KMS-11 (cell line): ENCODE measurements at regions not wholly inside any gene's neighbourhood (a gene's known extent, or its start where the extent isn't known, plus 50 kb on each side); places are given as distances from the start of the nearest gene placed in this dataset.

Experiments
- H2AFZ ChIP-seq: fragments of 200-600 bp; sonication (generic); 2 replicates; pipeline ENCODE4 v1.6.1; 2016; ENCODE audit warnings: antibody characterized with exemption, mixed run types, low read depth
- H3K27ac ChIP-seq: fragments of 200-600 bp; sonication (generic); 2 replicates; pipeline ENCODE4 v1.6.1; 2016; ENCODE audit warnings: mild to moderate bottlenecking, mixed run types
- H3K27me3 ChIP-seq: fragments of 200-600 bp; sonication (generic); 2 replicates; pipeline ENCODE4 v1.6.1; 2017; ENCODE audit warnings: mild to moderate bottlenecking, low read depth, mixed run types, moderate library complexity; ENCODE audit not compliant: insufficient read depth
- H3K36me3 ChIP-seq: fragments of 200-600 bp; sonication (generic); 2 replicates; pipeline ENCODE4 v1.6.1; 2017; ENCODE audit warnings: mild to moderate bottlenecking, mixed run types; ENCODE audit not compliant: insufficient read depth
- H3K4me1 ChIP-seq: fragments of 200-600 bp; sonication (generic); 2 replicates; pipeline ENCODE4 v1.6.1; 2016; ENCODE audit warnings: mild to moderate bottlenecking, low read depth, mixed run types; ENCODE audit not compliant: poor library complexity, severe bottlenecking
- H3K4me2 ChIP-seq: fragments of 200-600 bp; sonication (generic); 2 replicates; pipeline ENCODE4 v1.7.0; 2016; ENCODE audit warnings: mild to moderate bottlenecking, mixed run types
- H3K4me3 ChIP-seq: fragments of 200-600 bp; sonication (generic); IDR thresholded peaks from 2 replicates; pipeline ENCODE4 v1.6.1; 2017; ENCODE audit warnings: low read depth, low read length, mixed read lengths; ENCODE audit not compliant: insufficient read depth
- H3K79me2 ChIP-seq: fragments of 200-600 bp; sonication (generic); 2 replicates; pipeline ENCODE4 v1.6.1; 2016; ENCODE audit warnings: low read depth, mixed run types; ENCODE audit not compliant: insufficient read depth
- H3K9ac ChIP-seq: fragments of 200-600 bp; sonication (generic); 2 replicates; pipeline ENCODE4 v1.6.1; 2016; ENCODE audit warnings: mild to moderate bottlenecking, mixed run types
- H4K20me1 ChIP-seq: fragments of 200-600 bp; sonication (generic); 2 replicates; pipeline ENCODE4 v1.6.1; 2016; ENCODE audit warnings: mild to moderate bottlenecking, mixed run types; ENCODE audit not compliant: insufficient read depth
- CTCF ChIP-seq: fragments of 200-600 bp; sonication (generic); conservative IDR thresholded peaks from 2 replicates; pipeline ENCODE4 v1.6.1; 2017; ENCODE audit warnings: low read depth, mild to moderate bottlenecking, antibody characterized with exemption, low read length, moderate library complexity, mixed read lengths

GRCh38 chr3:174336784-174337183 is 522.4 kb upstream of the NAALADL2 start:
- Histone ChIP-seq H3K27me3 (no peaks in the 10 kb centered on the region), H3K4me1 (no peaks in the 10 kb centered on the region), H3K79me2 (no peaks in the 10 kb centered on the region), H3K36me3 (no peaks in the 10 kb centered on the region), H2AFZ (no peak overlapping the region), H3K4me3 (no peak overlapping the region), H3K4me2 (no peak overlapping the region), H3K27ac (no peak overlapping the region), H4K20me1 (no peaks in the 10 kb centered on the region), H3K9ac (no peak overlapping the region)
- no peak for TF ChIP-seq CTCF

DNA sequence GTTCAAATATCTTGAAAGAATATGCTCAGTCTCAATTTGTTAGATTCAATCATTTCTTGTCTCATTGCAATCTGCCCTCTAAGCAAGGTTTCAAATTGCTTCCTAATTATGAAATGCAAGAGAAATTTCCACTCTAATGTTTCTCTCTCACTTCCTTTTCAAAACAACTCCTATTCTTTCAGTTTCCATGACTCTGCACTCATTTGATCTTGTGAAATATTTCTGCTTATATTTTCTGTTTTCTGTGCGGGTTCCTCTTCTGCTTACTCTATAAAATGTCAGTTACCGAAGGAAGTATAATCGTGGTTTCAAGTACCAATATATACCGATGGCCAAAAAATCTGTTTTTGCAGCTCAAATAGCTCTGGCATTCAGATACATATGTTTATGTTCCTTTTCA is 521.9 kb upstream of the NAALADL2 start:
- Histone ChIP-seq H2AFZ (no peak overlapping the region), H4K20me1 (no peaks in the 10 kb centered on the region), H3K4me3 (no peak overlapping the region), H3K79me2 (no peaks in the 10 kb centered on the region), H3K9ac (no peak overlapping the region), H3K27ac (no peak overlapping the region), H3K36me3 (no peaks in the 10 kb centered on the region), H3K4me1 (no peaks in the 10 kb centered on the region), H3K27me3 (no peaks in the 10 kb centered on the region), H3K4me2 (no peak overlapping the region)
- no peak for TF ChIP-seq CTCF

- H2AFZ ChIP-seq: no peak overlapping the region
- no peak overlapping the region for H3K4me2 ChIP-seq
- no peaks in the 10 kb centered on the region for H3K4me1 ChIP-seq
- H4K20me1 ChIP-seq: no peaks in the 10 kb centered on the region
- H3K4me3 ChIP-seq: no peak overlapping the region
- H3K36me3 ChIP-seq: no peaks in the 10 kb centered on the region
- no peaks in the 10 kb centered on the region for H3K79me2 ChIP-seq
- no peak for TF ChIP-seq CTCF
- no peaks in the 10 kb centered on the region for H3K27me3 ChIP-seq
- no peak overlapping the region for H3K27ac ChIP-seq
- H3K9ac ChIP-seq: no peak overlapping the region
These were observed 518.2 kb upstream of the NAALADL2 start for GRCh38 chr3:174340624-174341587.

GRCh38 chr3:174342171-174342570 is 517.0 kb upstream of the NAALADL2 start:
- no peak overlapping the region for H3K4me3 ChIP-seq
- H3K27ac ChIP-seq: no peak overlapping the region
- H3K4me2 ChIP-seq: no peak overlapping the region
- H3K4me1 ChIP-seq: no peaks in the 10 kb centered on the region
- no peaks in the 10 kb centered on the region for H3K79me2 ChIP-seq
- H3K36me3 ChIP-seq: no peaks in the 10 kb centered on the region
- H3K27me3 ChIP-seq: no peaks in the 10 kb centered on the region
- H3K9ac ChIP-seq: no peak overlapping the region
- no peaks in the 10 kb centered on the region for H4K20me1 ChIP-seq
- no peak overlapping the region for H2AFZ ChIP-seq
- TF ChIP-seq CTCF: no peak
